Skeletal muscle satellite cell (primary cell): ENCODE measurements at regions not wholly inside any gene's neighbourhood (a gene's known extent, or its start where the extent isn't known, plus 50 kb on each side); places are given as distances from the start of the nearest gene placed in this dataset.
"Not testable (repeated sequence)": the region's sequence is repeated elsewhere in the genome, so short reads cannot be mapped to it uniquely, and the experiment has no call there.

ENCODE experiments used
- H3K27me3 ChIP-seq: 2 replicates; pipeline ENCODE4 v1.7.0; 2013; ENCODE audit warnings: low read length; ENCODE audit not compliant: control insufficient read depth, insufficient read depth
- H3K36me3 ChIP-seq: 2 replicates; pipeline ENCODE4 v1.7.0; 2013; ENCODE audit warnings: mild to moderate bottlenecking, control low read depth, low read length; ENCODE audit not compliant: insufficient read depth
- H3K4me1 ChIP-seq: 2 replicates; pipeline ENCODE4 v1.7.0; 2013; ENCODE audit warnings: low read length; ENCODE audit not compliant: control insufficient read depth, insufficient read depth
- H3K4me2 ChIP-seq: 2 replicates; pipeline ENCODE4 v1.7.0; 2013; ENCODE audit warnings: mild to moderate bottlenecking, low read length
- H3K4me3 ChIP-seq: 2 replicates; pipeline ENCODE4 v1.7.0; 2013; ENCODE audit warnings: low read length
- H3K9ac ChIP-seq: 2 replicates; pipeline ENCODE4 v1.7.0; 2013; ENCODE audit warnings: mild to moderate bottlenecking, low read depth, low read length, moderate library complexity
- H3K9me3 ChIP-seq: replicated peaks from 2 replicates; pipeline ENCODE4 v1.7.0; 2013; ENCODE audit warnings: mild to moderate bottlenecking, control low read depth, low read length

GRCh38 chrX:40383969-40384368, 196.8 kb upstream of the ATP6AP2 start:
- Histone ChIP-seq H3K27me3 (peaks cover 18% of the 10 kb centered on the region), H3K9ac (no peak overlapping the region), H3K4me1 (no peaks in the 10 kb centered on the region), H3K9me3 (no peaks in the 10 kb centered on the region), H3K36me3 (no peaks in the 10 kb centered on the region), H3K4me3 (no peak overlapping the region), H3K4me2 (no peak overlapping the region)

- H3K4me3 ChIP-seq = no peak overlapping the region
- H3K27me3 ChIP-seq = peaks cover 18% of the 10 kb centered on the region
- H3K9me3 ChIP-seq = no peaks in the 10 kb centered on the region
- no peak overlapping the region for H3K4me2 ChIP-seq
- no peak overlapping the region for H3K9ac ChIP-seq
- H3K36me3 ChIP-seq = no peaks in the 10 kb centered on the region
- H3K4me1 ChIP-seq = no peaks in the 10 kb centered on the region
Observed at GRCh38 chrX:40383360-40383759, 197.4 kb upstream of the ATP6AP2 start.

GRCh38 chrX:40380655-40381488, 199.9 kb upstream of the ATP6AP2 start:
- Histone ChIP-seq H3K36me3 (no peaks in the 10 kb centered on the region), H3K4me2 (no peak overlapping the region), H3K9ac (no peak overlapping the region), H3K9me3 (no peaks in the 10 kb centered on the region), H3K4me1 (no peaks in the 10 kb centered on the region), H3K4me3 (no peak overlapping the region), H3K27me3 (peaks cover 18% of the 10 kb centered on the region)

- Histone ChIP-seq H3K4me3 (no peak overlapping the region), H3K9ac (no peak overlapping the region), H3K4me1 (no peaks in the 10 kb centered on the region), H3K36me3 (no peaks in the 10 kb centered on the region), H3K27me3 (peaks cover 6% of the 10 kb centered on the region), H3K9me3 (no peaks in the 10 kb centered on the region), H3K4me2 (no peak overlapping the region)
Observed at GRCh38 chrX:40377684-40378083, 203.1 kb upstream of the ATP6AP2 start.

- Histone ChIP-seq H3K9ac (no peak overlapping the region), H3K9me3 (no peaks in the 10 kb centered on the region), H3K4me2 (no peak overlapping the region), H3K4me1 (no peaks in the 10 kb centered on the region), H3K4me3 (no peak overlapping the region), H3K36me3 (no peaks in the 10 kb centered on the region), H3K27me3 (peaks cover 14% of the 10 kb centered on the region)
Observed at GRCh38 chrX:40374486-40374885, 206.3 kb upstream of the ATP6AP2 start.

GRCh38 chrX:40373641-40374040, 207.1 kb upstream of the ATP6AP2 start:
- no peaks in the 10 kb centered on the region for H3K36me3 ChIP-seq
- H3K9me3 ChIP-seq = no peaks in the 10 kb centered on the region
- peaks cover 14% of the 10 kb centered on the region for H3K27me3 ChIP-seq
- no peak overlapping the region for H3K4me3 ChIP-seq
- no peak overlapping the region for H3K4me2 ChIP-seq
- H3K9ac ChIP-seq = no peak overlapping the region
- no peaks in the 10 kb centered on the region for H3K4me1 ChIP-seq

GRCh38 chrX:40373025-40373424, 207.7 kb upstream of the ATP6AP2 start:
- Histone ChIP-seq H3K9ac (no peak overlapping the region), H3K4me1 (no peaks in the 10 kb centered on the region), H3K4me2 (no peak overlapping the region), H3K36me3 (no peaks in the 10 kb centered on the region), H3K27me3 (peaks cover 14% of the 10 kb centered on the region), H3K9me3 (no peaks in the 10 kb centered on the region), H3K4me3 (no peak overlapping the region)

- peaks cover 14% of the 10 kb centered on the region for H3K27me3 ChIP-seq
- H3K9ac ChIP-seq = no peak overlapping the region
- H3K4me3 ChIP-seq = no peak overlapping the region
- H3K9me3 ChIP-seq = no peaks in the 10 kb centered on the region
- no peaks in the 10 kb centered on the region for H3K4me1 ChIP-seq
- no peaks in the 10 kb centered on the region for H3K36me3 ChIP-seq
- H3K4me2 ChIP-seq = no peak overlapping the region
Observed at GRCh38 chrX:40371376-40371775, 209.4 kb upstream of the ATP6AP2 start.

GRCh38 chrX:40368611-40369061, 212.1 kb upstream of the ATP6AP2 start:
- Histone ChIP-seq H3K9me3 (no peaks in the 10 kb centered on the region), H3K4me1 (no peaks in the 10 kb centered on the region), H3K4me2 (no peak overlapping the region), H3K4me3 (no peak overlapping the region), H3K36me3 (no peaks in the 10 kb centered on the region), H3K27me3 (peaks cover 14% of the 10 kb centered on the region), H3K9ac (no peak overlapping the region)

- Histone ChIP-seq H3K9ac (no peak overlapping the region), H3K4me3 (no peak overlapping the region), H3K4me1 (no peaks in the 10 kb centered on the region), H3K9me3 (no peaks in the 10 kb centered on the region), H3K4me2 (no peak overlapping the region), H3K36me3 (no peaks in the 10 kb centered on the region), H3K27me3 (peaks cover 10% of the 10 kb centered on the region)
Observed at GRCh38 chrX:40366661-40367060, 214.1 kb upstream of the ATP6AP2 start.

- peaks cover 12% of the 10 kb centered on the region for H3K27me3 ChIP-seq
- H3K9me3 ChIP-seq, H3K9ac ChIP-seq, H3K36me3 ChIP-seq, H3K4me2 ChIP-seq, H3K4me1 ChIP-seq, H3K4me3 ChIP-seq: not testable (repeated sequence)
Observed at GRCh38 chrX:40362291-40362690, 218.5 kb upstream of the ATP6AP2 start.

- no peak overlapping the region for H3K4me2 ChIP-seq
- peaks cover 12% of the 10 kb centered on the region for H3K27me3 ChIP-seq
- no peaks in the 10 kb centered on the region for H3K9me3 ChIP-seq
- H3K4me1 ChIP-seq = no peaks in the 10 kb centered on the region
- no peaks in the 10 kb centered on the region for H3K36me3 ChIP-seq
- H3K4me3 ChIP-seq = no peak overlapping the region
- no peak overlapping the region for H3K9ac ChIP-seq
Observed at GRCh38 chrX:40360557-40360956, 220.2 kb upstream of the ATP6AP2 start.
